ENCODE measurements at regions not wholly inside any gene's neighbourhood (a gene's known extent, or its start where the extent isn't known, plus 50 kb on each side); places are given as distances from the start of the nearest gene placed in this dataset.

- intact Hi-C loops (cut with micrococcal nuclease): no loop called here
- no peak overlapping the region for H3K4me3 ChIP-seq (ENCODE audit: low read length)
- Mint-ChIP-seq H3K36me3 (peaks cover 5% of the 10 kb centered on the region), H3K4me1 (no peaks in the 10 kb centered on the region), H3K27ac (no peak overlapping the region), H3K9me3 (peaks cover 2% of the 10 kb centered on the region in 2 donors), H3K4me3 (no peak overlapping the region), H3K27me3 (ENCODE audit: low read depth in 2 of 2) (no peaks in the 10 kb centered on the region)
- DNase-seq: no peak
- peaks cover 3% of the 10 kb centered on the region for H3K9me3 ChIP-seq (ENCODE audit: control insufficient read depth, insufficient read depth, low read length)
- H3K27me3 ChIP-seq (ENCODE audit: control insufficient read depth, insufficient read depth, low read length): no peaks in the 10 kb centered on the region
- TF ChIP-seq CTCF (IDR thresholded peaks at IDR 0.05): no peak
- no peaks in the 10 kb centered on the region for H3K4me1 ChIP-seq (ENCODE audit: control insufficient read depth, insufficient read depth, low read length)
- 89% methylated on average over 7 of the region's 7 CpGs for WGBS (ENCODE audit: insufficient coverage)
- no peak overlapping the region for H3K27ac ChIP-seq (ENCODE audit: low read length)
- ATAC-seq: no peak
- no peaks in the 10 kb centered on the region for H3K36me3 ChIP-seq (ENCODE audit: control insufficient read depth, insufficient read depth, low read length)
Measured at GRCh38 chr12:32053881-32054624, 52.6 kb upstream of the BICD1 start.
